ENCODE measurements at regions not wholly inside any gene's neighbourhood (a gene's known extent, or its start where the extent isn't known, plus 50 kb on each side); places are given as distances from the start of the nearest gene placed in this dataset.

GRCh38 chr2:62335612-62336011, 139.7 kb downstream of the B3GNT2 start:
- Histone ChIP-seq H3K4me3 (no peak overlapping the region), H3K9me3 (no peaks in the 10 kb centered on the region), H3K4me1 (no peaks in the 10 kb centered on the region), H3K27ac (no peak overlapping the region), H3K9ac (ENCODE audit: low read depth in 2 of 2, low read length in 2 of 2) (no peak overlapping the region), H3K36me3 (no peaks in the 10 kb centered on the region), H3K27me3 (no peaks in the 10 kb centered on the region)
- intact Hi-C loops (cut with DNase I): no loop called here
- no peak for TF ChIP-seq CTCF (IDR thresholded peaks at IDR 0.05)
- no peak for DNase-seq

GRCh38 chr2:62334440-62335058, 138.6 kb downstream of the B3GNT2 start:
- intact Hi-C loops (cut with DNase I): no loop called here
- H3K27me3 ChIP-seq: no peaks in the 10 kb centered on the region
- no peaks in the 10 kb centered on the region for H3K4me1 ChIP-seq
- no peaks in the 10 kb centered on the region for H3K9me3 ChIP-seq
- no peak overlapping the region for H3K27ac ChIP-seq
- DNase-seq: no peak
- H3K9ac ChIP-seq (ENCODE audit: low read depth in 2 of 2, low read length in 2 of 2): no peak overlapping the region
- TF ChIP-seq CTCF (IDR thresholded peaks at IDR 0.05): no peak
- no peak overlapping the region for H3K4me3 ChIP-seq
- no peaks in the 10 kb centered on the region for H3K36me3 ChIP-seq

GRCh38 chr2:62334009-62334408, 138.1 kb downstream of the B3GNT2 start:
- Histone ChIP-seq H3K9ac (ENCODE audit: low read depth in 2 of 2, low read length in 2 of 2) (no peak overlapping the region), H3K27me3 (no peaks in the 10 kb centered on the region), H3K9me3 (no peaks in the 10 kb centered on the region), H3K27ac (no peak overlapping the region), H3K36me3 (no peaks in the 10 kb centered on the region), H3K4me3 (no peak overlapping the region), H3K4me1 (no peaks in the 10 kb centered on the region)
- TF ChIP-seq CTCF (IDR thresholded peaks at IDR 0.05): no peak
- no peak for DNase-seq
- intact Hi-C loops (cut with DNase I): no loop called here

GRCh38 chr2:62330959-62331358, 135.0 kb downstream of the B3GNT2 start:
- DNase-seq: no peak
- Histone ChIP-seq H3K27me3 (no peaks in the 10 kb centered on the region), H3K9ac (ENCODE audit: low read depth in 2 of 2, low read length in 2 of 2) (no peak overlapping the region), H3K4me3 (no peak overlapping the region), H3K36me3 (no peaks in the 10 kb centered on the region), H3K27ac (no peak overlapping the region), H3K4me1 (no peaks in the 10 kb centered on the region), H3K9me3 (no peaks in the 10 kb centered on the region)
- intact Hi-C loops (cut with DNase I): no loop called here
- no peak for TF ChIP-seq CTCF (IDR thresholded peaks at IDR 0.05)

GRCh38 chr2:62329797-62330196, 133.9 kb downstream of the B3GNT2 start:
- intact Hi-C loops (cut with DNase I): no loop called here
- H3K4me3 ChIP-seq: no peak overlapping the region
- no peak for TF ChIP-seq CTCF (IDR thresholded peaks at IDR 0.05)
- no peaks in the 10 kb centered on the region for H3K4me1 ChIP-seq
- H3K9ac ChIP-seq (ENCODE audit: low read depth in 2 of 2, low read length in 2 of 2): no peak overlapping the region
- H3K9me3 ChIP-seq: no peaks in the 10 kb centered on the region
- H3K27me3 ChIP-seq: no peaks in the 10 kb centered on the region
- H3K27ac ChIP-seq: no peak overlapping the region
- no peak for DNase-seq
- H3K36me3 ChIP-seq: no peaks in the 10 kb centered on the region
